Neural cell (in vitro differentiated cells): ENCODE measurements at regions not wholly inside any gene's neighbourhood (a gene's known extent, or its start where the extent isn't known, plus 50 kb on each side); places are given as distances from the start of the nearest gene placed in this dataset.

Source experiments
- H2AFZ ChIP-seq: fragments of 200-600, 300-800 bp; sonication (generic), shearing (Covaris generic); 2 replicates; pipeline ENCODE4 v1.6.0; 2014; ENCODE audit warnings: low read depth, mild to moderate bottlenecking, antibody characterized with exemption, low read length, moderate library complexity
- H3F3A ChIP-seq: fragments of 200-600 bp; shearing (Covaris generic); 2 replicates; pipeline ENCODE4 v1.6.1; 2016; ENCODE audit warnings: mild to moderate bottlenecking, moderate library complexity, mixed read lengths, antibody characterized with exemption, low read length; ENCODE audit not compliant: insufficient read depth, poor library complexity, severe bottlenecking
- H3K27ac ChIP-seq: fragments of 200-600, 300-800 bp; sonication (generic), shearing (Covaris generic); 2 replicates; pipeline ENCODE4 v1.5.1; 2014; ENCODE audit warnings: mild to moderate bottlenecking, low read length, moderate library complexity
- H3K27me3 ChIP-seq: fragments of 300-800, 200-600 bp; sonication (generic), shearing (Covaris generic); 2 replicates; pipeline ENCODE4 v1.6.0; 2014; ENCODE audit warnings: mild to moderate bottlenecking, low read depth, low read length, moderate library complexity; ENCODE audit not compliant: insufficient read depth
- H3K36me3 ChIP-seq: fragments of 300-800, 200-600 bp; sonication (generic), shearing (Covaris generic); 2 replicates; pipeline ENCODE4 v1.5.1; 2014; ENCODE audit warnings: mild to moderate bottlenecking, antibody characterized with exemption, low read length, moderate library complexity; ENCODE audit not compliant: insufficient read depth
- H3K4me2 ChIP-seq: fragments of 300-800, 200-600 bp; sonication (generic), shearing (Covaris generic); 2 replicates; pipeline ENCODE4 v1.6.0; 2014; ENCODE audit warnings: mild to moderate bottlenecking, low read length
- H3K4me3 ChIP-seq: fragments of 300-800, 200-600 bp; sonication (generic), shearing (Covaris generic); 2 replicates; pipeline ENCODE4 v1.5.1; 2014; ENCODE audit warnings: mild to moderate bottlenecking, low read length, moderate library complexity
- H3K79me2 ChIP-seq: fragments of 200-600 bp; shearing (Covaris generic); replicated peaks from 2 replicates; pipeline ENCODE4 v1.6.0; 2014; ENCODE audit warnings: mild to moderate bottlenecking, low read length, moderate library complexity; ENCODE audit not compliant: insufficient read depth
- H3K9ac ChIP-seq: fragments of 300-800, 200-600 bp; sonication (generic), shearing (Covaris generic); 2 replicates; pipeline ENCODE4 v1.6.1; 2016; ENCODE audit warnings: mild to moderate bottlenecking, low read length, mixed read lengths
- H3K9me2 ChIP-seq: fragments of 200-600 bp; shearing (Covaris generic); 2 replicates; pipeline ENCODE4 v1.6.1; 2016; ENCODE audit warnings: mild to moderate bottlenecking, low read length, mixed read lengths; ENCODE audit not compliant: insufficient read depth
- H3K9me3 ChIP-seq: fragments of 200-600, 300-800 bp; sonication (generic), shearing (Covaris generic); 2 replicates; pipeline ENCODE4 v1.6.1; 2016; ENCODE audit warnings: mild to moderate bottlenecking, mixed run types, low read length, moderate library complexity, mixed read lengths
- H4K20me1 ChIP-seq: fragments of 200-600 bp; shearing (Covaris generic); 2 replicates; pipeline ENCODE4 v1.6.1; 2016; ENCODE audit warnings: mild to moderate bottlenecking, mixed run types; ENCODE audit not compliant: insufficient read depth
- CTCF ChIP-seq: fragments of 450-650 bp; IDR thresholded peaks from 2 replicates; pipeline ENCODE4 v1.5.1; 2014; ENCODE audit warnings: antibody characterized with exemption, mild to moderate bottlenecking, moderate library complexity; ENCODE audit not compliant: poor library complexity, severe bottlenecking
- EP300 ChIP-seq: fragments of 450-650 bp; conservative IDR thresholded peaks from 2 replicates; pipeline ENCODE4 v1.6.1; 2014; ENCODE audit warnings: antibody characterized with exemption, mild to moderate bottlenecking, moderate library complexity; ENCODE audit not compliant: poor library complexity, severe bottlenecking
- EZH2 ChIP-seq: fragments of 200-600, 300-800 bp; shearing (Covaris generic), sonication (generic); IDR thresholded peaks from 2 replicates; pipeline ENCODE4 v1.6.1; 2014; ENCODE audit warnings: antibody characterized with exemption, low read length, borderline replicate concordance, mild to moderate bottlenecking; ENCODE audit not compliant: insufficient read depth, poor library complexity, severe bottlenecking
- MXI1 ChIP-seq: fragments of 450-650 bp; conservative IDR thresholded peaks from 2 replicates; pipeline ENCODE4 v1.6.1; 2014; ENCODE audit warnings: antibody characterized with exemption, mild to moderate bottlenecking; ENCODE audit not compliant: poor library complexity, severe bottlenecking
- POLR2AphosphoS5 ChIP-seq: IDR thresholded peaks from 2 replicates; pipeline ENCODE4 v1.6.1; 2012
- RAD21 ChIP-seq: fragments of 450-650 bp; conservative IDR thresholded peaks from 2 replicates; pipeline ENCODE4 v1.6.1; 2014; ENCODE audit warnings: antibody characterized with exemption, mild to moderate bottlenecking, moderate library complexity
- REST ChIP-seq: IDR thresholded peaks from 2 replicates; pipeline ENCODE4 v1.6.1; 2012; ENCODE audit warnings: borderline replicate concordance
- SMC3 ChIP-seq: fragments of 450-650 bp; conservative IDR thresholded peaks from 2 replicates; pipeline ENCODE4 v1.6.1; 2014; ENCODE audit warnings: antibody characterized with exemption, mild to moderate bottlenecking, moderate library complexity; ENCODE audit not compliant: poor library complexity
- TAF1 ChIP-seq: IDR thresholded peaks from 2 replicates; pipeline ENCODE4 v1.6.1; 2012; ENCODE audit warnings: low read depth

GRCh38 chr10:33410096-33410859, 75.8 kb upstream of the NRP1 start:
- no peaks in the 10 kb centered on the region for H3K27me3 ChIP-seq
- H3K36me3 ChIP-seq: no peaks in the 10 kb centered on the region
- H3F3A ChIP-seq: no peaks in the 10 kb centered on the region
- no peak overlapping the region for H3K27ac ChIP-seq
- H3K9ac ChIP-seq: no peak overlapping the region
- no peaks in the 10 kb centered on the region for H3K9me3 ChIP-seq
- H3K9me2 ChIP-seq: no peaks in the 10 kb centered on the region
- no peak overlapping the region for H2AFZ ChIP-seq
- no peaks in the 10 kb centered on the region for H3K79me2 ChIP-seq
- no peak for TF ChIP-seq POLR2AphosphoS5
- H3K4me3 ChIP-seq: no peak overlapping the region
- no peak overlapping the region for H3K4me2 ChIP-seq
- no peaks in the 10 kb centered on the region for H4K20me1 ChIP-seq

- Histone ChIP-seq H3F3A (no peaks in the 10 kb centered on the region), H3K36me3 (no peaks in the 10 kb centered on the region), H3K27ac (no peak overlapping the region), H3K27me3 (no peaks in the 10 kb centered on the region), H3K79me2 (no peaks in the 10 kb centered on the region), H3K4me3 (no peak overlapping the region), H2AFZ (no peak overlapping the region), H3K9ac (no peak overlapping the region), H4K20me1 (no peaks in the 10 kb centered on the region), H3K9me3 (no peaks in the 10 kb centered on the region), H3K4me2 (no peak overlapping the region), H3K9me2 (no peaks in the 10 kb centered on the region)
- no peak for TF ChIP-seq MXI1
- TF ChIP-seq REST: no peak
- no peak for TF ChIP-seq CTCF
Measured at GRCh38 chr10:33406596-33406995, 72.1 kb upstream of the NRP1 start.

GRCh38 chr10:33402220-33403073, 68.0 kb upstream of the NRP1 start:
- H3K79me2 ChIP-seq: no peaks in the 10 kb centered on the region
- TF ChIP-seq RAD21: no peak
- TF ChIP-seq REST: no peak
- no peak for TF ChIP-seq SMC3
- TF ChIP-seq EZH2: no peak
- no peak for TF ChIP-seq TAF1
- no peak for TF ChIP-seq EP300
- TF ChIP-seq POLR2AphosphoS5: no peak
- TF ChIP-seq MXI1: no peak

More at GRCh38 chr10:33402220-33403073, 68.0 kb upstream of the NRP1 start:
- H3K9me2 ChIP-seq: no peaks in the 10 kb centered on the region
- no peaks in the 10 kb centered on the region for H3K27me3 ChIP-seq
- no peaks in the 10 kb centered on the region for H3F3A ChIP-seq
- H3K9ac ChIP-seq: no peak overlapping the region
- H3K4me2 ChIP-seq: no peak overlapping the region
- H3K4me3 ChIP-seq: no peak overlapping the region
- H2AFZ ChIP-seq: no peak overlapping the region
- H3K9me3 ChIP-seq: no peaks in the 10 kb centered on the region
- no peak overlapping the region for H3K27ac ChIP-seq
- H3K36me3 ChIP-seq: no peaks in the 10 kb centered on the region
- no peaks in the 10 kb centered on the region for H4K20me1 ChIP-seq
